HFFc6 (cell line): ENCODE measurements at regions not wholly inside any gene's neighbourhood (a gene's known extent, or its start where the extent isn't known, plus 50 kb on each side); places are given as distances from the start of the nearest gene placed in this dataset.

ENCODE experiments used
- DNase-seq: peaks from one replicate; pipeline ENCODE4 v3.0.0-alpha.2; 2018
- H3K27ac Mint-ChIP-seq: 2 replicates; pipeline ENCODE4 v1.8.0; 2020; ENCODE audit warnings: mild to moderate bottlenecking, mixed read lengths
- H3K27me3 Mint-ChIP-seq: 2 replicates; pipeline ENCODE4 v1.8.0; 2021; ENCODE audit warnings: mild to moderate bottlenecking, moderate library complexity, mixed read lengths; ENCODE audit not compliant: insufficient read depth
- H3K36me3 Mint-ChIP-seq: 2 replicates; pipeline ENCODE4 v1.8.0; 2021; ENCODE audit warnings: low read depth, mixed read lengths
- H3K4me1 Mint-ChIP-seq: 2 replicates; pipeline ENCODE4 v1.8.0; 2020; ENCODE audit warnings: low read depth, mixed read lengths
- H3K4me3 Mint-ChIP-seq: 2 replicates; pipeline ENCODE4 v1.8.0; 2020; ENCODE audit warnings: mild to moderate bottlenecking, moderate library complexity, mixed read lengths
- H3K9me3 Mint-ChIP-seq: 2 replicates; pipeline ENCODE4 v1.8.0; 2020; ENCODE audit warnings: mild to moderate bottlenecking, mixed read lengths
- CTCF ChIP-seq: fragments of 200-600 bp; sonication (generic); IDR thresholded peaks from 2 replicates; pipeline ENCODE4 v1.5.0; 2021; ENCODE audit warnings: antibody characterized with exemption, mild to moderate bottlenecking

- H3K36me3 Mint-ChIP-seq, result no peaks in the 10 kb centered on the region
- peaks cover 27% of the 10 kb centered on the region; the same call in 1 of the 2 replicates for H3K4me1 Mint-ChIP-seq
- TF ChIP-seq CTCF, result peak; percentile 35
- DNase-seq, result peak; percentile 11
- no peak overlapping the region for H3K27ac Mint-ChIP-seq
- peaks cover 11% of the 10 kb centered on the region; the same call in 1 of the 2 replicates for H3K27me3 Mint-ChIP-seq
- H3K4me3 Mint-ChIP-seq, result peak overlapping the region; percentile 71; the same call in 1 of the 2 replicates
- H3K9me3 Mint-ChIP-seq, result no peaks in the 10 kb centered on the region
Observed at GRCh38 chr16:87060034-87060986, 256.9 kb downstream of the C16orf95 start.

DNA sequence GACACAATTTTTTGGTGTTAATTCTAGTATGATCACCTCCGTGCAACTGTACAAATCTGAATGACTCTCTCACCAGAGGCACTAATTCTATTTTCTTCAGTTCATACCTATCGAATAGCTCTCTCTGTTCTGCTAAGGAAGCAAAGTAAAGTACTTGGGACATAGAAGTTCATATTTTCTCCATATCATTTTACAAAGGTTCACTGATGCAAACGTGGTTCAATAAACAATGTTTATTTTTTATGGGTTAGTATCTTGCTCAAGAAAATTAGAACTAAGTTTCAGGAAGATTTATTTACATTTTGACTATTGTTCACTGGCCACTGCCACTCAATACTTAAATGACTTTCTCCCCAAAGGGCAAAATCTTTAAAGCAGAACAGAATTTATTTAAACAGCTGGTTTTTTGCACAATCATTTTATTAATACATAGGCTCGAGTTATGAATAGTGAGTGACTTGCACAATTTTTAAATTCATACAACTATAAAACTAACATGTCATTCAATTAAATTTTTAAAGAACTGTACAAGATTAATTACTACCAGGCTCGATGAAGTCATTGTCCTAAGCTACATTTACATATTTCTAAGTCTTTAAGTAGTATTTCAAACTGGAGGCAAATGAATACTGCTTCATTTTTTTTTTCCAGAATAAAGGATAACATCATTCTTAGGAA, 255.8 kb downstream of the C16orf95 start:
- DNase-seq, result no peak
- H3K4me3 Mint-ChIP-seq, result no peak overlapping the region
- no peaks in the 10 kb centered on the region for H3K9me3 Mint-ChIP-seq
- H3K27me3 Mint-ChIP-seq, result peaks cover 8% of the 10 kb centered on the region
- no peak for TF ChIP-seq CTCF
- H3K4me1 Mint-ChIP-seq, result peaks cover 28% of the 10 kb centered on the region; the same call in 1 of the 2 replicates
- no peak overlapping the region for H3K27ac Mint-ChIP-seq
- no peaks in the 10 kb centered on the region for H3K36me3 Mint-ChIP-seq

- peak; percentile 95 for TF ChIP-seq CTCF
- Mint-ChIP-seq H3K4me1 (peaks cover 28% of the 10 kb centered on the region; the same call in 1 of the 2 replicates), H3K27me3 (peaks cover 5% of the 10 kb centered on the region), H3K9me3 (no peaks in the 10 kb centered on the region), H3K4me3 (peak overlapping the region; percentile 69), H3K36me3 (no peaks in the 10 kb centered on the region), H3K27ac (no peak overlapping the region)
- peak; percentile 38 for DNase-seq
Observed at GRCh38 chr16:87062569-87063442, 254.4 kb downstream of the C16orf95 start.

GRCh38 chr16:87063543-87063942, 253.6 kb downstream of the C16orf95 start:
- Mint-ChIP-seq H3K27ac (no peak overlapping the region), H3K36me3 (no peaks in the 10 kb centered on the region), H3K9me3 (no peaks in the 10 kb centered on the region), H3K4me1 (peaks cover 28% of the 10 kb centered on the region; the same call in 1 of the 2 replicates), H3K4me3 (no peak overlapping the region), H3K27me3 (peaks cover 11% of the 10 kb centered on the region)
- no peak for DNase-seq
- no peak for TF ChIP-seq CTCF
